Parathyroid adenoma (tissue), 2 donors: ENCODE measurements at regions not wholly inside any gene's neighbourhood (a gene's known extent, or its start where the extent isn't known, plus 50 kb on each side); places are given as distances from the start of the nearest gene placed in this dataset.

Source experiments
- H2AFZ ChIP-seq: fragments of 300-600 bp; sonication (generic); one replicate; pipeline ENCODE4 v1.7.0; 2017; ENCODE audit warnings: antibody characterized with exemption, mild to moderate bottlenecking
- H3K27ac ChIP-seq: fragments of 300-600 bp; sonication (generic); one replicate; pipeline ENCODE4 v1.7.0; 2017
- H3K27me3 ChIP-seq: fragments of 300-600 bp; sonication (generic); one replicate; pipeline ENCODE4 v1.7.0; 2017; ENCODE audit warnings: low read length; ENCODE audit not compliant: control insufficient read depth, insufficient read depth
- H3K36me3 ChIP-seq: fragments of 300-600 bp; sonication (generic); one replicate; pipeline ENCODE4 v1.7.0; 2017; ENCODE audit warnings: low read length; ENCODE audit not compliant: control insufficient read depth, insufficient read depth
- H3K4me1 ChIP-seq: fragments of 300-600 bp; sonication (generic); one replicate; pipeline ENCODE4 v1.7.0; 2017; ENCODE audit warnings: control low read depth
- H3K4me2 ChIP-seq: fragments of 300-600 bp; sonication (generic); one replicate; pipeline ENCODE4 v1.7.0; 2017; ENCODE audit warnings: low read length
- H3K4me3 ChIP-seq: fragments of 300-600 bp; sonication (generic); one replicate; pipeline ENCODE4 v1.7.0; 2017; ENCODE audit warnings: low read depth, low read length
- H3K79me2 ChIP-seq: fragments of 300-600 bp; sonication (generic); one replicate; pipeline ENCODE4 v1.7.0; 2017; ENCODE audit warnings: control low read depth
- H3K9ac ChIP-seq: fragments of 300-600 bp; sonication (generic); one replicate; pipeline ENCODE4 v1.7.0; 2017; ENCODE audit warnings: mild to moderate bottlenecking
- H3K9me3 ChIP-seq: fragments of 300-600 bp; sonication (generic); one replicate; pipeline ENCODE4 v1.7.0; 2017; ENCODE audit warnings: low read length; ENCODE audit not compliant: control insufficient read depth
- TF ChIP-seq, protein P1 (sequence below): fragments of 300-600 bp; sonication (generic); IDR thresholded peaks from one replicate; pipeline ENCODE4 v1.7.0; 2017; ENCODE audit warnings: antibody characterized with exemption, mild to moderate bottlenecking
- donor health status: primary hyperparathyroidism.

- no peaks in the 10 kb centered on the region for H3K9me3 ChIP-seq
- TF ChIP-seq, protein P1, sequence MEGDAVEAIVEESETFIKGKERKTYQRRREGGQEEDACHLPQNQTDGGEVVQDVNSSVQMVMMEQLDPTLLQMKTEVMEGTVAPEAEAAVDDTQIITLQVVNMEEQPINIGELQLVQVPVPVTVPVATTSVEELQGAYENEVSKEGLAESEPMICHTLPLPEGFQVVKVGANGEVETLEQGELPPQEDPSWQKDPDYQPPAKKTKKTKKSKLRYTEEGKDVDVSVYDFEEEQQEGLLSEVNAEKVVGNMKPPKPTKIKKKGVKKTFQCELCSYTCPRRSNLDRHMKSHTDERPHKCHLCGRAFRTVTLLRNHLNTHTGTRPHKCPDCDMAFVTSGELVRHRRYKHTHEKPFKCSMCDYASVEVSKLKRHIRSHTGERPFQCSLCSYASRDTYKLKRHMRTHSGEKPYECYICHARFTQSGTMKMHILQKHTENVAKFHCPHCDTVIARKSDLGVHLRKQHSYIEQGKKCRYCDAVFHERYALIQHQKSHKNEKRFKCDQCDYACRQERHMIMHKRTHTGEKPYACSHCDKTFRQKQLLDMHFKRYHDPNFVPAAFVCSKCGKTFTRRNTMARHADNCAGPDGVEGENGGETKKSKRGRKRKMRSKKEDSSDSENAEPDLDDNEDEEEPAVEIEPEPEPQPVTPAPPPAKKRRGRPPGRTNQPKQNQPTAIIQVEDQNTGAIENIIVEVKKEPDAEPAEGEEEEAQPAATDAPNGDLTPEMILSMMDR, result no peak
- no peaks in the 10 kb centered on the region for H3K79me2 ChIP-seq
- H3K4me3 ChIP-seq, result no peak overlapping the region
- H3K27ac ChIP-seq, result no peak overlapping the region
- no peak overlapping the region for H3K4me2 ChIP-seq
- H3K9ac ChIP-seq, result no peak overlapping the region
- H3K36me3 ChIP-seq, result no peaks in the 10 kb centered on the region
- H3K4me1 ChIP-seq, result no peaks in the 10 kb centered on the region
- H3K27me3 ChIP-seq, result no peaks in the 10 kb centered on the region
- H2AFZ ChIP-seq, result no peak overlapping the region
Measured at GRCh38 chr21:35179990-35180540, 131.0 kb upstream of the RUNX1 start.

DNA sequence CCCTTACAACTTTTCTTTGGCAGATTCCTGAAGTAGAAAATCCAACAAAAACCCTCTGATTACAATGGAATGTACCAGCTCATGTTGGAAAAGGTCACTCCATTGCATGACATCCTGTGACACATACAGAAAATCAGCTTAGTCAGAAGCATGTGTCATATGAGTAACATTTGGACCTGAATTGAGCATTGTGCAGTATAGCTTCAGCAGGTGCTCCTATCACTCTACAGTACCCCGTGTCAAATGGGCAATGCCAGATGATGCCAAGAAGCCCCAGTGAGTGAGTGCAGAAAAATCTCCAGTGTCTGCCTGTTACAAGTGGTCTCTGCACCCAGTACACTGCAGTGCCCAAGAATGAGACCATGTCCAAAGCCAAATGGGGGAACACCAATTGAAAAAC, 129.7 kb upstream of the RUNX1 start:
- H3K27me3 ChIP-seq, result no peaks in the 10 kb centered on the region
- TF ChIP-seq, protein P1, result no peak
- no peaks in the 10 kb centered on the region for H3K36me3 ChIP-seq
- H3K27ac ChIP-seq, result no peak overlapping the region
- no peak overlapping the region for H3K4me2 ChIP-seq
- H2AFZ ChIP-seq, result no peak overlapping the region
- no peak overlapping the region for H3K4me3 ChIP-seq
- no peaks in the 10 kb centered on the region for H3K79me2 ChIP-seq
- H3K9ac ChIP-seq, result no peak overlapping the region
- H3K4me1 ChIP-seq, result no peaks in the 10 kb centered on the region
- H3K9me3 ChIP-seq, result no peaks in the 10 kb centered on the region

- TF ChIP-seq, protein P1, result no peak
- Histone ChIP-seq H2AFZ (no peak overlapping the region), H3K36me3 (no peaks in the 10 kb centered on the region), H3K9me3 (no peaks in the 10 kb centered on the region), H3K9ac (no peak overlapping the region), H3K79me2 (no peaks in the 10 kb centered on the region), H3K27me3 (no peaks in the 10 kb centered on the region), H3K4me1 (no peaks in the 10 kb centered on the region), H3K27ac (no peak overlapping the region), H3K4me3 (no peak overlapping the region), H3K4me2 (no peak overlapping the region)
Measured at GRCh38 chr21:35178098-35178497, 129.0 kb upstream of the RUNX1 start.

GRCh38 chr21:35172231-35172630, 123.1 kb upstream of the RUNX1 start:
- Histone ChIP-seq H3K4me3 (no peak overlapping the region), H2AFZ (no peak overlapping the region), H3K9ac (no peak overlapping the region), H3K4me2 (no peak overlapping the region), H3K79me2 (no peaks in the 10 kb centered on the region), H3K27ac (no peak overlapping the region), H3K4me1 (no peaks in the 10 kb centered on the region), H3K9me3 (no peaks in the 10 kb centered on the region), H3K27me3 (no peaks in the 10 kb centered on the region), H3K36me3 (no peaks in the 10 kb centered on the region)
- TF ChIP-seq, protein P1, result no peak

DNA sequence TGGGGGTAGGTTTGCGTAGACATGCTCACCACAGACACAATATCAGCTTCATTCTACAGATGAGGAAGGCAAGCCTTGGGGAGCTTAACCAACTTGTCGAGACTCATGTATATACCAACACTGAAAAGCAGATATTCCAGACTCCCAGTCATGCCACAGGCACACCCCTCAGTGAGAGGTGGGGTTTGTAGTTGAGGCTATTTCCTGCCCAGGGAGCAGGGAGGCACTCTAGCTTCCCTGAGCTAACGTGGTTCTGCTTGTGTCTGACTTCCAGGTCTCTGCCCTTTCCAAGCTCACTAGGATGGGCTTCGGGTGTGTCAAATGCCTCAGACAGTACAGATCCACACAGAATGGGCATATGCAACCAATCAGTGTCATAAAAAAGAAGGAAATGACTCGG, 122.3 kb upstream of the RUNX1 start:
- no peak overlapping the region for H3K27ac ChIP-seq
- no peaks in the 10 kb centered on the region for H3K36me3 ChIP-seq

More for the DNA sequence above, 122.3 kb upstream of the RUNX1 start:
- no peaks in the 10 kb centered on the region for H3K79me2 ChIP-seq
- no peak overlapping the region for H2AFZ ChIP-seq
- no peaks in the 10 kb centered on the region for H3K9me3 ChIP-seq
- no peak overlapping the region for H3K4me3 ChIP-seq
- no peak overlapping the region for H3K9ac ChIP-seq
- no peaks in the 10 kb centered on the region for H3K4me1 ChIP-seq
- no peak overlapping the region for H3K4me2 ChIP-seq
- H3K27me3 ChIP-seq, result no peaks in the 10 kb centered on the region
- TF ChIP-seq, protein P1, result no peak
